Neural crest cell (in vitro differentiated cells): ENCODE measurements at regions not wholly inside any gene's neighbourhood (a gene's known extent, or its start where the extent isn't known, plus 50 kb on each side); places are given as distances from the start of the nearest gene placed in this dataset.

Experiments used
- DNase-seq: peaks from one replicate; pipeline ENCODE4 v3.0.0; 2021; ENCODE audit warnings: low read depth, mixed read lengths, low spot score
- H3K27ac Mint-ChIP-seq: one replicate; pipeline ENCODE4 v1.8.0; 2021; ENCODE audit warnings: mild to moderate bottlenecking, mixed read lengths; ENCODE audit not compliant: unreplicated experiment
- H3K27me3 Mint-ChIP-seq: 2 replicates; pipeline ENCODE4 v1.8.0; 2021; ENCODE audit warnings: low read depth, mild to moderate bottlenecking, mixed read lengths
- H3K36me3 Mint-ChIP-seq: 2 replicates; pipeline ENCODE4 v1.8.0; 2021; ENCODE audit warnings: low read depth, mild to moderate bottlenecking, mixed read lengths
- H3K4me1 Mint-ChIP-seq: 2 replicates; pipeline ENCODE4 v1.8.0; 2021; ENCODE audit warnings: mixed read lengths
- H3K4me3 Mint-ChIP-seq: one replicate; pipeline ENCODE4 v1.8.0; 2021; ENCODE audit warnings: mild to moderate bottlenecking, mixed read lengths
- H3K9me3 Mint-ChIP-seq: 2 replicates; pipeline ENCODE4 v1.8.0; 2021; ENCODE audit warnings: mixed read lengths
- CTCF ChIP-seq: fragments of 200-600 bp; sonication (generic); conservative IDR thresholded peaks from 2 replicates; pipeline ENCODE4 v1.5.0; 2021; ENCODE audit warnings: antibody characterized with exemption, mild to moderate bottlenecking

DNA sequence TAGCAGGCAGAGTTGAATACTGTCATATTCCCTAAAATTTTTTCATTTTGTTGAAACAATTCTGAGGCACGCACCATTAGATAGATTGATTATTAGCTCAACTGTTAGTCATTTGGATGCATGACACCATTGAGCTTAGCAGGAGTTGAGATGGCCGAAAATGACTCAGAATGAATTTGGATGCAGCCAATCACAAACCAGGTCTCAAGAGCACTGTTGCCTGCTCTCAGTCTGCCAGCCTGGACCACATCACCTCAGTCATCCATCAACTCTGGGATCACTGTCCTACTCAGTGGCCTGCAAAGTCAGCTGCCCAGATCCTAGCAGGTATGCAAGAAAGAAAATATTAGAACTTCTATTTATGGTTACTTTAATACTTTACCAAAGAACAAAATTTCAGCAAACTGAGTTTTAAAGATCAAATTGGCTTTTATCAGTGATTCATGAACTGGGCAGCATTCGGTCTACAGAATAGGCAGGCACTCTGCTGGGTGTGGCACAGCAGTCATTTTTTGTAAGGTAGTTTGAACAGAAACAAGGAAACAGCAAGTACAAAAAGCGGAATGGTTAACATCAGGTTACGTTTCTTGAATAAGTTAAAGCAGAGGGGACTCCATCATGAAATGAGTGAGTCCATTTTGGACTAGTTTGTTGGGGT lies 152.7 kb upstream of the ARHGAP28 start:
- TF ChIP-seq CTCF = no peak
- Mint-ChIP-seq H3K36me3 (no peaks in the 10 kb centered on the region), H3K27me3 (no peaks in the 10 kb centered on the region), H3K9me3 (no peaks in the 10 kb centered on the region), H3K4me1 (peaks cover 6% of the 10 kb centered on the region), H3K27ac (peak overlapping the region; percentile 76), H3K4me3 (no peak overlapping the region)
- no peak for DNase-seq

- no peak for DNase-seq
- H3K4me1 Mint-ChIP-seq = peaks cover 6% of the 10 kb centered on the region
- peaks cover 2% of the 10 kb centered on the region for H3K36me3 Mint-ChIP-seq
- H3K27me3 Mint-ChIP-seq = no peaks in the 10 kb centered on the region
- peaks cover 5% of the 10 kb centered on the region for H3K9me3 Mint-ChIP-seq
- H3K4me3 Mint-ChIP-seq = no peak overlapping the region
- no peak for TF ChIP-seq CTCF
- H3K27ac Mint-ChIP-seq = no peak overlapping the region
Observed at GRCh38 chr18:6578686-6579085, 150.8 kb upstream of the ARHGAP28 start.

DNA sequence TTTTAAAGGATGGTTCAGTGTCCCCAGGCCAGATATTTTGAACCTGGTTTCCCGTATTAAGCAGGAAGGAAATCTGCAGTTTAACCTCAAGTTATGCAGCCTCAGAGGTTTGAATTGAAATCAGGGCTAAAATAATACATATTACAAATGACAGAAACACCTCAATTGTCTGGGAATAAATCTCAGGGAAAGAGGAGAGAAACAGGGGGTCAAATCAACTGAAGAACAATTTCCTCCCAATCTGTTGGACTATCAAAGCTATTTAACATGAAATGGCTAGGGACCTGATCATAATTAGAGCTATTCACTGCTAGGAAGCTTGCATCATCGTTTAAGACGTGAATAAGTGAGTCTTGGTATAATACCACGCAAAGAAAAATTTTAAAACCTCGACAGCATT lies 150.0 kb upstream of the ARHGAP28 start:
- Mint-ChIP-seq H3K27me3 (no peaks in the 10 kb centered on the region), H3K36me3 (peaks cover 6% of the 10 kb centered on the region), H3K4me3 (no peak overlapping the region), H3K27ac (no peak overlapping the region), H3K4me1 (peaks cover 6% of the 10 kb centered on the region), H3K9me3 (peaks cover 12% of the 10 kb centered on the region)
- DNase-seq = no peak
- TF ChIP-seq CTCF = no peak

GRCh38 chr18:6580401-6580800 lies 149.1 kb upstream of the ARHGAP28 start:
- H3K27ac Mint-ChIP-seq = no peak overlapping the region
- TF ChIP-seq CTCF = no peak
- H3K27me3 Mint-ChIP-seq = no peaks in the 10 kb centered on the region
- no peak for DNase-seq
- peaks cover 6% of the 10 kb centered on the region for H3K36me3 Mint-ChIP-seq
- peaks cover 6% of the 10 kb centered on the region for H3K4me1 Mint-ChIP-seq
- H3K9me3 Mint-ChIP-seq = peaks cover 16% of the 10 kb centered on the region
- H3K4me3 Mint-ChIP-seq = no peak overlapping the region

GRCh38 chr18:6589923-6590322 lies 139.6 kb upstream of the ARHGAP28 start:
- no peaks in the 10 kb centered on the region for H3K27me3 Mint-ChIP-seq
- H3K36me3 Mint-ChIP-seq = no peaks in the 10 kb centered on the region
- no peak overlapping the region for H3K4me3 Mint-ChIP-seq
- no peaks in the 10 kb centered on the region for H3K4me1 Mint-ChIP-seq
- H3K27ac Mint-ChIP-seq = no peak overlapping the region
- TF ChIP-seq CTCF = no peak
- peaks cover 6% of the 10 kb centered on the region for H3K9me3 Mint-ChIP-seq
- no peak for DNase-seq

GRCh38 chr18:6590326-6590725 lies 139.2 kb upstream of the ARHGAP28 start:
- Mint-ChIP-seq H3K4me3 (no peak overlapping the region), H3K36me3 (no peaks in the 10 kb centered on the region), H3K27ac (no peak overlapping the region), H3K9me3 (peaks cover 6% of the 10 kb centered on the region), H3K4me1 (no peaks in the 10 kb centered on the region), H3K27me3 (no peaks in the 10 kb centered on the region)
- no peak for TF ChIP-seq CTCF
- DNase-seq = no peak
